HEK293 (cell line): ENCODE measurements at regions not wholly inside any gene's neighbourhood (a gene's known extent, or its start where the extent isn't known, plus 50 kb on each side); places are given as distances from the start of the nearest gene placed in this dataset.

Experiments used
- CTCF ChIP-seq: fragments of 450-650 bp; formaldehyde crosslinking; IDR thresholded peaks from 2 replicates; pipeline ENCODE4 v1.5.1; 2016; ENCODE audit warnings: missing biosample characterization, missing genetic modification characterization
- MYNN ChIP-seq: fragments of 450-650 bp; formaldehyde crosslinking; IDR thresholded peaks from 2 replicates; pipeline ENCODE4 v1.5.1; 2016; ENCODE audit warnings: missing biosample characterization, missing genetic modification characterization, borderline replicate concordance
- SETDB1 ChIP-seq: IDR thresholded peaks from one replicate; pipeline ENCODE4 v1.6.1; 2017; ENCODE audit warnings: mild to moderate bottlenecking, low read length, moderate library complexity, mixed read lengths; ENCODE audit not compliant: insufficient read length

GRCh38 chr5:92917044-92917443 lies 664.0 kb downstream of the NR2F1-AS1 start:
- TF ChIP-seq SETDB1 (no peak), CTCF (no peak), MYNN (tag by site-specific recombination) (no peak)
